IMR-90 (cell line): ENCODE measurements at regions not wholly inside any gene's neighbourhood (a gene's known extent, or its start where the extent isn't known, plus 50 kb on each side); places are given as distances from the start of the nearest gene placed in this dataset.

ENCODE experiments used
- ATAC-seq: fragments of 200-7000 bp; cut with Tn5 transposase; 2 replicates; pipeline ENCODE4 v1.9.1; 2020; ENCODE audit warnings: low read depth, mild to moderate bottlenecking, moderate library complexity
- BruUV-seq: library from RNA; stranded (reverse); fragments of 400-500 nt; replicated peaks from 2 replicates; lab custom pipeline; 2021; lab: Mats Ljungman, UMichigan
- CTCF ChIA-PET: fragments of 300-600 bp; formaldehyde crosslinking; extraction: SDS; loops from one replicate; lab custom pipeline; 2021; ENCODE audit warnings: antibody characterized with exemption; lab: Yijun Ruan, JAX
- POLR2A ChIA-PET: fragments of 300-600 bp; sonication (Branson Sonifier 250); formaldehyde crosslinking; loops from one replicate; lab custom pipeline; 2022; ENCODE audit warnings: antibody characterized with exemption; ENCODE audit not compliant: unreplicated experiment; lab: Charles Lee
- DNase-seq: peaks from one replicate; pipeline ENCODE4 v3.0.0; 2013
- H2AFZ ChIP-seq: replicated peaks from 2 replicates; pipeline ENCODE3; 2013; ENCODE audit warnings: low read length, mild to moderate bottlenecking; ENCODE audit not compliant: poor library complexity
- H2AK5ac ChIP-seq: 2 replicates; pipeline ENCODE4 v1.6.1; 2013; ENCODE audit warnings: low read depth, low read length, inconsistent platforms
- H2AK9ac ChIP-seq: replicated peaks from 2 replicates; pipeline ENCODE3; 2013; ENCODE audit warnings: mild to moderate bottlenecking, low read depth, low read length, moderate library complexity; ENCODE audit not compliant: poor library complexity
- H2BK120ac ChIP-seq: 2 replicates; pipeline ENCODE4 v1.6.1; 2013; ENCODE audit warnings: low read depth, low read length, inconsistent platforms
- H2BK15ac ChIP-seq: 3 replicates; pipeline ENCODE4 v1.6.1; 2013; ENCODE audit warnings: low read depth, low read length, inconsistent platforms
- H2BK20ac ChIP-seq: 2 replicates; pipeline ENCODE4 v1.6.1; 2013; ENCODE audit warnings: low read depth, mild to moderate bottlenecking, inconsistent platforms, low read length, moderate library complexity
- H2BK5ac ChIP-seq: 2 replicates; pipeline ENCODE4 v1.6.1; 2013; ENCODE audit warnings: mild to moderate bottlenecking, low read depth, low read length, inconsistent platforms; ENCODE audit not compliant: poor library complexity, severe bottlenecking
- H3K14ac ChIP-seq: replicated peaks from 2 replicates; pipeline ENCODE4 v1.6.1; 2013; ENCODE audit warnings: low read depth, low read length, inconsistent platforms
- H3K18ac ChIP-seq: 2 replicates; pipeline ENCODE4 v1.6.1; 2013; ENCODE audit warnings: low read depth, low read length, control low read depth
- H3K23ac ChIP-seq: 2 replicates; pipeline ENCODE4 v1.6.1; 2013; ENCODE audit warnings: low read depth, low read length, inconsistent platforms
- H3K27ac ChIP-seq: 2 replicates; pipeline ENCODE4 v1.5.1; 2013; ENCODE audit warnings: mild to moderate bottlenecking, control low read depth, low read length; ENCODE audit not compliant: insufficient read depth
- H3K27me3 ChIP-seq: 2 replicates; pipeline ENCODE4 v1.6.1; 2013; ENCODE audit warnings: low read length; ENCODE audit not compliant: control insufficient read depth, insufficient read depth
- H3K36me3 ChIP-seq: 2 replicates; pipeline ENCODE4 v1.6.1; 2013; ENCODE audit warnings: low read length, mixed read lengths; ENCODE audit not compliant: control insufficient read depth, insufficient read depth
- H3K4ac ChIP-seq: 2 replicates; pipeline ENCODE4 v1.6.1; 2013; ENCODE audit warnings: low read depth, low read length, inconsistent platforms
- H3K4me1 ChIP-seq: 2 replicates; pipeline ENCODE4 v1.6.1; 2013; ENCODE audit warnings: low read length, mixed read lengths; ENCODE audit not compliant: control insufficient read depth, insufficient read depth
- H3K4me2 ChIP-seq: 2 replicates; pipeline ENCODE4 v1.6.1; 2013; ENCODE audit warnings: low read depth, mild to moderate bottlenecking, control low read depth, low read length, moderate library complexity
- H3K4me3 ChIP-seq: 2 replicates; pipeline ENCODE4 v1.5.1; 2013; ENCODE audit warnings: low read depth, mild to moderate bottlenecking, control low read depth, low read length, moderate library complexity; ENCODE audit not compliant: insufficient read depth
- H3K56ac ChIP-seq: 2 replicates; pipeline ENCODE4 v1.6.1; 2013; ENCODE audit warnings: low read length, inconsistent platforms; ENCODE audit not compliant: insufficient read depth; ENCODE audit errors: extremely low read depth
- H3K79me1 ChIP-seq, 2 experiments: 2 replicates each; pipeline ENCODE4 v1.6.1; 2013; ENCODE audit warnings: low read length in 2 of 2, inconsistent platforms in 1 of 2, low read depth in 1 of 2
- H3K9ac ChIP-seq: 2 replicates; pipeline ENCODE4 v1.6.1; 2013; ENCODE audit warnings: low read depth, low read length, control low read depth
- H3K9me1 ChIP-seq: 2 replicates; pipeline ENCODE4 v1.6.1; 2013; ENCODE audit warnings: low read length, inconsistent platforms; ENCODE audit not compliant: insufficient read depth
- H3K9me3 ChIP-seq: 2 replicates; pipeline ENCODE4 v1.6.1; 2013; ENCODE audit warnings: low read length; ENCODE audit not compliant: control insufficient read depth, insufficient read depth
- H4K20me1 ChIP-seq: 2 replicates; pipeline ENCODE4 v1.6.1; 2013; ENCODE audit warnings: low read length, inconsistent platforms; ENCODE audit not compliant: insufficient read depth
- H4K5ac ChIP-seq: 2 replicates; pipeline ENCODE4 v1.6.1; 2013; ENCODE audit warnings: mild to moderate bottlenecking, low read depth, low read length, control low read depth
- H4K8ac ChIP-seq, 2 experiments: 2 replicates each; pipeline ENCODE4 v1.6.1; 2013; ENCODE audit warnings: low read depth in 2 of 2, low read length in 2 of 2, control low read depth in 1 of 2, inconsistent platforms in 1 of 2
- H4K91ac ChIP-seq: 2 replicates; pipeline ENCODE4 v1.6.1; 2013; ENCODE audit warnings: low read depth, low read length, inconsistent platforms; ENCODE audit not compliant: insufficient read depth
- BHLHE40 ChIP-seq: fragments of 150-350 bp; IDR thresholded peaks from 2 replicates; pipeline ENCODE4 v1.6.1; 2016; ENCODE audit warnings: mild to moderate bottlenecking, low read depth, low read length
- CEBPB ChIP-seq: IDR thresholded peaks from 2 replicates; pipeline ENCODE4 v1.6.1; 2012; ENCODE audit warnings: low read depth, low read length, improper control_type of control experiment
- CHD1 ChIP-seq: IDR thresholded peaks from 2 replicates; pipeline ENCODE4 v1.6.1; 2012; ENCODE audit warnings: low read depth, low read length, improper control_type of control experiment
- FOS ChIP-seq: fragments of 150-350 bp; IDR thresholded peaks from 2 replicates; pipeline ENCODE4 v1.6.1; 2016; ENCODE audit warnings: low read depth, low read length
- MAFK ChIP-seq: IDR thresholded peaks from 2 replicates; pipeline ENCODE4 v1.6.1; 2012; ENCODE audit warnings: low read depth, low read length, improper control_type of control experiment
- MAZ ChIP-seq: IDR thresholded peaks from 2 replicates; pipeline ENCODE4 v1.6.1; 2012; ENCODE audit warnings: low read depth, mild to moderate bottlenecking, low read length, improper control_type of control experiment, moderate library complexity, borderline replicate concordance
- MXI1 ChIP-seq: IDR thresholded peaks from 2 replicates; pipeline ENCODE4 v1.6.1; 2012; ENCODE audit warnings: low read depth, mild to moderate bottlenecking, low read length, moderate library complexity, borderline replicate concordance
- RFX5 ChIP-seq: IDR thresholded peaks from 2 replicates; pipeline ENCODE4 v1.8.0; 2012; ENCODE audit warnings: low read depth, mild to moderate bottlenecking, low read length, moderate library complexity
- SMC3 ChIP-seq: fragments of 150-350 bp; IDR thresholded peaks from 2 replicates; pipeline ENCODE4 v1.6.1; 2016; ENCODE audit warnings: low read depth, mild to moderate bottlenecking, antibody characterized with exemption, low read length, moderate library complexity
- WGBS, 2 experiments: methylation state at CpG; one replicate each; pipeline versions ENCODE4 v1.1.5 to v1.1.7; 2013; ENCODE audit warnings: missing lambda C conversion rate in 2 of 2; ENCODE audit not compliant: insufficient read length in 1 of 2; ENCODE audit errors: extremely low coverage in 2 of 2; 5-methylcytosine and 5-hydroxymethylcytosine counted together
- dilution Hi-C: fragments of 300-500 bp; cut with HindIII; formaldehyde crosslinking; loops from one replicate; pipeline ENCODE4 v1.14.3; 2018; ENCODE audit warnings: low sequenced_read_pairs; ENCODE audit not compliant: unreplicated experiment
- in situ Hi-C: fragments of 300-500 bp; cut with MboI; formaldehyde crosslinking; loops from 3 replicates; pipeline ENCODE4 v1.14.3; 2019; ENCODE audit warnings: low sequenced_read_pairs, inconsistent platforms, mixed read lengths
- intact Hi-C: fragments of 100-400 bp; cut with micrococcal nuclease; formaldehyde crosslinking; loops from 2 replicates; pipeline ENCODE4 v1.10.0; 2022
- TF ChIP-seq, protein P1 (sequence below): conservative IDR thresholded peaks from 2 replicates; pipeline ENCODE4 v1.5.1; 2012; ENCODE audit warnings: mild to moderate bottlenecking, low read depth, low read length, improper control_type of control experiment
- TF ChIP-seq, protein P2 (sequence below): fragments of 150-350 bp; IDR thresholded peaks from 2 replicates; pipeline ENCODE4 v1.6.1; 2016; ENCODE audit warnings: low read depth, mild to moderate bottlenecking, low read length, moderate library complexity, borderline replicate concordance
- TF ChIP-seq, protein P3 (sequence below): fragments of 150-350 bp; IDR thresholded peaks from 2 replicates; pipeline ENCODE4 v1.6.1; 2017; ENCODE audit warnings: mild to moderate bottlenecking, antibody characterized with exemption, low read length, low read depth

DNA sequence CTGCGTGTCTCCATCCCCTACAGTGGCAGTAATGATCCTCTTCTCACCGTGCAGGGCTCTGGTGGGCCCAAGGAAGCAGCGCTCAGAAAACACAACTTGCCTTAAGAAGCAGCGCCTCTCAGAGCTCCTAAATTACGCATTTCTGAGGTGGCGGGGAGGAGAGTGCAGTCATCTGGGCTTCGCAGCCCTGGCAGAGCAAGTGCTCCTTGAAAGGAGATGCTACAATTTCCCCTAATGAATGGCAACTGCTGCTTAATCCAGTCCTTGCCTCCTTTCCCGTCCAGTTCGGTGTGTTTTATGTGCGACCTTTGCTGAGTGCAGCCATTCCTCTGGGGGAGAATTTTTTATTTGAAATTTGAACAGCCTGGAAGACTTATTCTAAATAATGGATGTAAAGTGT lies 287.3 kb downstream of the PTPRU start:
- dilution Hi-C loops: no loop called here
- H2BK120ac ChIP-seq: no peak overlapping the region
- no peak overlapping the region for H4K91ac ChIP-seq

More for the DNA sequence above, 287.3 kb downstream of the PTPRU start:
- Histone ChIP-seq H4K8ac (no peak overlapping the region), H2BK15ac (no peak overlapping the region), H3K36me3 (no peaks in the 10 kb centered on the region), H2AFZ (no peak overlapping the region), H3K18ac (no peak overlapping the region), H2BK5ac (no peak overlapping the region), H2BK20ac (no peak overlapping the region), H4K5ac (no peak overlapping the region), H3K4me1 (no peaks in the 10 kb centered on the region), H3K27ac (no peak overlapping the region), H2AK9ac (no peak overlapping the region), H3K9me3 (no peaks in the 10 kb centered on the region), H3K4me2 (no peak overlapping the region), H4K20me1 (no peaks in the 10 kb centered on the region), H3K4ac (no peak overlapping the region), H2AK5ac (no peak overlapping the region), H3K56ac (no peak overlapping the region), H3K27me3 (peaks cover 7% of the 10 kb centered on the region), H3K4me3 (no peak overlapping the region), H3K9ac (no peak overlapping the region), H3K14ac (no peak overlapping the region), H3K23ac (no peak overlapping the region), H3K79me1 (no peaks in the 10 kb centered on the region), H3K9me1 (no peaks in the 10 kb centered on the region)
- POLR2A ChIA-PET: no interaction called here
- in situ Hi-C loops (loop anchor here (25.0 kb wide), 1 partner anchor 589 kb away; no protein-coding TSS in a partner anchor), intact Hi-C loops (no loop called here)
- WGBS, 2 experiments: 58% methylated on average over 4 of the region's 10 CpGs; no CpG with 5 or more reads in 1 of the 2 experiments
- ATAC-seq (no peak), DNase-seq (no peak)
- CTCF ChIA-PET: no interaction called here
- TF ChIP-seq SMC3: no peak
- no peak for TF ChIP-seq FOS
- TF ChIP-seq, protein P1, sequence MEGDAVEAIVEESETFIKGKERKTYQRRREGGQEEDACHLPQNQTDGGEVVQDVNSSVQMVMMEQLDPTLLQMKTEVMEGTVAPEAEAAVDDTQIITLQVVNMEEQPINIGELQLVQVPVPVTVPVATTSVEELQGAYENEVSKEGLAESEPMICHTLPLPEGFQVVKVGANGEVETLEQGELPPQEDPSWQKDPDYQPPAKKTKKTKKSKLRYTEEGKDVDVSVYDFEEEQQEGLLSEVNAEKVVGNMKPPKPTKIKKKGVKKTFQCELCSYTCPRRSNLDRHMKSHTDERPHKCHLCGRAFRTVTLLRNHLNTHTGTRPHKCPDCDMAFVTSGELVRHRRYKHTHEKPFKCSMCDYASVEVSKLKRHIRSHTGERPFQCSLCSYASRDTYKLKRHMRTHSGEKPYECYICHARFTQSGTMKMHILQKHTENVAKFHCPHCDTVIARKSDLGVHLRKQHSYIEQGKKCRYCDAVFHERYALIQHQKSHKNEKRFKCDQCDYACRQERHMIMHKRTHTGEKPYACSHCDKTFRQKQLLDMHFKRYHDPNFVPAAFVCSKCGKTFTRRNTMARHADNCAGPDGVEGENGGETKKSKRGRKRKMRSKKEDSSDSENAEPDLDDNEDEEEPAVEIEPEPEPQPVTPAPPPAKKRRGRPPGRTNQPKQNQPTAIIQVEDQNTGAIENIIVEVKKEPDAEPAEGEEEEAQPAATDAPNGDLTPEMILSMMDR: no peak
- TF ChIP-seq, protein P2, sequence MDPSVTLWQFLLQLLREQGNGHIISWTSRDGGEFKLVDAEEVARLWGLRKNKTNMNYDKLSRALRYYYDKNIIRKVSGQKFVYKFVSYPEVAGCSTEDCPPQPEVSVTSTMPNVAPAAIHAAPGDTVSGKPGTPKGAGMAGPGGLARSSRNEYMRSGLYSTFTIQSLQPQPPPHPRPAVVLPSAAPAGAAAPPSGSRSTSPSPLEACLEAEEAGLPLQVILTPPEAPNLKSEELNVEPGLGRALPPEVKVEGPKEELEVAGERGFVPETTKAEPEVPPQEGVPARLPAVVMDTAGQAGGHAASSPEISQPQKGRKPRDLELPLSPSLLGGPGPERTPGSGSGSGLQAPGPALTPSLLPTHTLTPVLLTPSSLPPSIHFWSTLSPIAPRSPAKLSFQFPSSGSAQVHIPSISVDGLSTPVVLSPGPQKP: no peak
- no peak for TF ChIP-seq RFX5
- TF ChIP-seq, protein P3, sequence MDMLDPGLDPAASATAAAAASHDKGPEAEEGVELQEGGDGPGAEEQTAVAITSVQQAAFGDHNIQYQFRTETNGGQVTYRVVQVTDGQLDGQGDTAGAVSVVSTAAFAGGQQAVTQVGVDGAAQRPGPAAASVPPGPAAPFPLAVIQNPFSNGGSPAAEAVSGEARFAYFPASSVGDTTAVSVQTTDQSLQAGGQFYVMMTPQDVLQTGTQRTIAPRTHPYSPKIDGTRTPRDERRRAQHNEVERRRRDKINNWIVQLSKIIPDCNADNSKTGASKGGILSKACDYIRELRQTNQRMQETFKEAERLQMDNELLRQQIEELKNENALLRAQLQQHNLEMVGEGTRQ: no peak
- TF ChIP-seq CEBPB: no peak
- TF ChIP-seq MAFK: no peak
- no peak for TF ChIP-seq MAZ
- TF ChIP-seq MXI1: no peak
- TF ChIP-seq CHD1: no peak
- no peak for TF ChIP-seq BHLHE40
- no TSS peak for BruUV-seq
